ENCODE measurements at regions not wholly inside any gene's neighbourhood (a gene's known extent, or its start where the extent isn't known, plus 50 kb on each side); places are given as distances from the start of the nearest gene placed in this dataset.

GRCh38 chr5:88405783-88406182 lies 137.1 kb upstream of the TMEM161B start:
- TF ChIP-seq CTCF (IDR thresholded peaks at IDR 0.05) (no peak), E2F4 (CRISPR knock-in tag; IDR thresholded peaks at IDR 0.05; ENCODE audit: borderline replicate concordance, low read depth) (no peak), AFF4 (CRISPR knock-in tag; IDR thresholded peaks at IDR 0.05; ENCODE audit: borderline replicate concordance) (no peak), SP1 (CRISPR knock-in tag; conservative IDR thresholded peaks at IDR 0.05) (no peak), ARID4B (CRISPR knock-in tag; IDR thresholded peaks at IDR 0.05; ENCODE audit: borderline replicate concordance) (no peak), ZNF425 (CRISPR knock-in tag; conservative IDR thresholded peaks at IDR 0.05) (no peak), JUN (CRISPR knock-in tag; IDR thresholded peaks at IDR 0.05) (no peak), CREM (CRISPR knock-in tag; IDR thresholded peaks at IDR 0.05) (no peak), USF1 (CRISPR knock-in tag; IDR thresholded peaks at IDR 0.05) (no peak), CREB1 (CRISPR knock-in tag; IDR thresholded peaks at IDR 0.05) (no peak)
